K562 (cell line): ENCODE measurements at regions not wholly inside any gene's neighbourhood (a gene's known extent, or its start where the extent isn't known, plus 50 kb on each side); places are given as distances from the start of the nearest gene placed in this dataset.

ENCODE experiments used
- ATAC-seq: fragments of 200-7000 bp; cut with Tn5 transposase; 3 replicates; pipeline ENCODE4 v1.9.1; 2020; ENCODE audit warnings: moderate library complexity
- BruUV-seq: library from RNA; stranded (reverse); fragments of 400-500 nt; replicated peaks from 2 replicates; lab custom pipeline; 2021; lab: Mats Ljungman, UMichigan
- CTCF ChIA-PET: fragments of 300-600 bp; formaldehyde crosslinking; extraction: SDS; loops from one replicate; lab custom pipeline; 2021; ENCODE audit warnings: low intra/inter-chr PET ratio; lab: Yijun Ruan, JAX
- POLR2A ChIA-PET: fragments of 300-600, 350-650 bp; sonication (Branson Sonifier 250); formaldehyde crosslinking; extraction: SDS; loops from one replicate; lab custom pipeline; 2021; ENCODE audit warnings: antibody characterized with exemption, inconsistent platforms; lab: Yijun Ruan, JAX
- DNase-seq, 4 experiments: peaks; one replicate each; pipeline versions ENCODE4 v3.0.0 to v3.0.0-alpha.2; 2011 to 2018; ENCODE audit warnings: low spot score in 3 of 4, mixed read lengths in 3 of 4; ENCODE audit errors: extremely low read depth in 1 of 4
- FAIRE-seq: peaks from 2 replicates; lab custom pipeline; 2011; peaks lifted over from hg19 to GRCh38; lab: Jason Lieb, UNC
- H2AFZ ChIP-seq: 2 replicates; pipeline ENCODE4 v1.6.0; 2011; ENCODE audit warnings: low read depth, low read length, control low read depth, inconsistent platforms
- H3K27ac ChIP-seq: fragments of 200-600 bp; 3 replicates; pipeline ENCODE4 v1.8.0; 2011; ENCODE audit warnings: low read depth, mild to moderate bottlenecking, control low read depth, inconsistent platforms, low read length, moderate library complexity, mixed read lengths; ENCODE audit errors: extremely low read depth
- H3K27me3 ChIP-seq, 2 experiments: fragments of 300-600 bp in 1 of 2; 2 replicates in 1 of 2; 3 replicates in 1 of 2; pipeline versions ENCODE4 v1.6.0 to v1.8.0; 2011; ENCODE audit warnings: inconsistent platforms in 2 of 2, low read length in 2 of 2, mild to moderate bottlenecking in 1 of 2, mixed read lengths in 1 of 2, moderate library complexity in 1 of 2; ENCODE audit not compliant: control insufficient read depth in 2 of 2, insufficient read depth in 2 of 2
- H3K36me3 ChIP-seq: fragments of 300-600 bp; 3 replicates; pipeline ENCODE4 v1.8.0; 2011; ENCODE audit warnings: mild to moderate bottlenecking, low read length, inconsistent platforms; ENCODE audit not compliant: control insufficient read depth, insufficient read depth
- H3K4me1 ChIP-seq, 2 experiments: fragments of 200-600 bp in 1 of 2; replicated peaks in 1 of 2; 2 replicates in 1 of 2; 3 replicates in 1 of 2; pipeline versions ENCODE4 v1.5.1 to v1.8.0; 2011; ENCODE audit warnings: inconsistent platforms in 2 of 2, low read length in 2 of 2, mild to moderate bottlenecking in 1 of 2, mixed read lengths in 1 of 2, moderate library complexity in 1 of 2; ENCODE audit not compliant: control insufficient read depth in 2 of 2, insufficient read depth in 2 of 2
- H3K4me2 ChIP-seq: 2 replicates; pipeline ENCODE4 v1.6.1; 2011; ENCODE audit warnings: low read length, control low read depth, inconsistent platforms, mixed read lengths; ENCODE audit not compliant: insufficient read depth
- H3K4me3 ChIP-seq: fragments of 200-600 bp; sonication (generic), shearing (Covaris generic); 2 replicates; pipeline ENCODE4 v1.5.1; 2016; ENCODE audit warnings: control low read depth, inconsistent platforms
- H3K79me2 ChIP-seq: fragments of 200-600 bp; 3 replicates; pipeline ENCODE4 v1.8.0; 2011; ENCODE audit warnings: low read length, inconsistent platforms; ENCODE audit not compliant: control insufficient read depth, insufficient read depth
- H3K9ac ChIP-seq, 2 experiments: 2 replicates each; pipeline versions ENCODE4 v1.6.0 to v1.6.1; 2011; ENCODE audit warnings: low read depth in 2 of 2, low read length in 2 of 2, control low read depth in 1 of 2, inconsistent platforms in 1 of 2, mild to moderate bottlenecking in 1 of 2, mixed read lengths in 1 of 2; ENCODE audit not compliant: insufficient read depth in 1 of 2
- H3K9me1 ChIP-seq: one replicate; pipeline ENCODE4 v1.6.0; 2011; ENCODE audit warnings: inconsistent platforms, mild to moderate bottlenecking, low read length, moderate library complexity; ENCODE audit not compliant: control insufficient read depth, insufficient read depth
- H3K9me3 ChIP-seq: replicated peaks from 2 replicates; pipeline ENCODE4 v1.5.1; 2011; ENCODE audit warnings: low read depth, low read length, inconsistent platforms; ENCODE audit not compliant: control insufficient read depth, insufficient read depth
- H4K20me1 ChIP-seq: replicated peaks from 2 replicates; pipeline ENCODE4 v1.6.1; 2011; ENCODE audit warnings: low read length, inconsistent platforms, mixed read lengths; ENCODE audit not compliant: control insufficient read depth, insufficient read depth
- IRF9 ChIP-seq: fragments of 450-650 bp; IDR thresholded peaks from 2 replicates; pipeline ENCODE4 v1.6.1; 2016; ENCODE audit warnings: missing biosample characterization, missing genetic modification characterization
- KLF1 ChIP-seq: fragments of 450-650 bp; IDR thresholded peaks from 2 replicates; pipeline ENCODE4 v1.6.1; 2016; ENCODE audit warnings: missing genetic modification characterization, missing compliant biosample characterization
- KLF6 ChIP-seq: fragments of 250-450 bp; sonication (Bioruptor Pico); IDR thresholded peaks from 2 replicates; pipeline ENCODE4 v1.4.0; 2020; ENCODE audit warnings: mild to moderate bottlenecking, moderate library complexity, borderline replicate concordance
- NBN ChIP-seq: fragments of 450-650 bp; IDR thresholded peaks from 2 replicates; pipeline ENCODE4 v1.6.1; 2016; ENCODE audit warnings: low read depth, mild to moderate bottlenecking
- STAT5B ChIP-seq: fragments of 250-450 bp; sonication (Bioruptor Pico); IDR thresholded peaks from 2 replicates; pipeline ENCODE4 v1.8.0; 2021; ENCODE audit warnings: mild to moderate bottlenecking, inconsistent platforms
- ZC3H4 ChIP-seq: sonication (generic); formaldehyde crosslinking; IDR thresholded peaks from 2 replicates; pipeline ENCODE4 v1.9.0; 2021; ENCODE audit warnings: missing genetic modification reagents, borderline replicate concordance
- ZNF277 ChIP-seq: fragments of 250-450 bp; sonication (Bioruptor Pico); IDR thresholded peaks from 2 replicates; pipeline ENCODE4 v1.8.0; 2022; ENCODE audit warnings: inconsistent platforms, mild to moderate bottlenecking, moderate library complexity, borderline replicate concordance
- ZNF41 ChIP-seq: fragments of 250-450 bp; sonication (Bioruptor Pico); conservative IDR thresholded peaks from 2 replicates; pipeline ENCODE4 v1.4.0; 2020; ENCODE audit warnings: mild to moderate bottlenecking
- ZNF639 ChIP-seq, 2 experiments: fragments of 200-800 bp in 1 of 2; sonication (Bioruptor generic) in 1 of 2; sonication (generic) in 1 of 2; formaldehyde crosslinking in 1 of 2; IDR thresholded peaks in 1 of 2; conservative IDR thresholded peaks in 1 of 2; 2 replicates each; pipeline versions ENCODE4 v1.5.0 to v1.6.1; 2016 to 2020; ENCODE audit warnings: missing compliant biosample characterization in 1 of 2, missing genetic modification characterization in 1 of 2, missing genetic modification reagents in 1 of 2
- ZNF655 ChIP-seq: fragments of 250-450 bp; sonication (Bioruptor Pico); IDR thresholded peaks from 2 replicates; pipeline ENCODE4 v1.5.0; 2021
- WGBS: fragments of 100-300 bp; shearing (Covaris generic); methylation state at CpG from one replicate; pipeline ENCODE4 v1.1.6; 2016; ENCODE audit warnings: low coverage, mixed read lengths; ENCODE audit not compliant: insufficient coverage; ENCODE audit errors: missing lambda C conversion rate; 5-methylcytosine and 5-hydroxymethylcytosine counted together
- in situ Hi-C: fragments of 300-500 bp; cut with MboI; formaldehyde crosslinking; loops from 4 replicates; pipeline ENCODE4 v1.15.0; 2018; ENCODE audit warnings: inconsistent platforms, mixed read lengths
- intact Hi-C: fragments of 100-400 bp; cut with micrococcal nuclease; formaldehyde crosslinking; loops from 2 replicates; pipeline ENCODE4 v1.14.2; 2022

GRCh38 chr11:130604606-130605005, 156.2 kb downstream of the ADAMTS15 start (continued):
- TF ChIP-seq ZNF277 (CRISPR knock-in tag) (no peak), KLF6 (CRISPR knock-in tag) (no peak), ZC3H4 (no peak), STAT5B (CRISPR knock-in tag) (no peak), IRF9 (no peak), ZNF639 (CRISPR knock-in tag; conservative IDR thresholded peaks at IDR 0.05 in 1 of 2, IDR thresholded peaks at IDR 0.05 in 1 of 2) (no peak)
- TF ChIP-seq, all 486 proteins: peak for 0

- H3K9ac ChIP-seq = no peak overlapping the region
- DNase-seq (no peak), ATAC-seq (no peak), FAIRE-seq (no peak)
- no peaks in the 10 kb centered on the region for H3K4me1 ChIP-seq
- H3K9me3 ChIP-seq = no peaks in the 10 kb centered on the region
- no peak overlapping the region for H3K4me2 ChIP-seq
- 0% methylated on average over 4 of the region's 4 CpGs for WGBS
- H3K9me1 ChIP-seq = no peaks in the 10 kb centered on the region
- CTCF ChIA-PET = no interaction called here
- H3K36me3 ChIP-seq = no peaks in the 10 kb centered on the region
- no peaks in the 10 kb centered on the region for H3K79me2 ChIP-seq
- no peak overlapping the region for H3K27ac ChIP-seq
- peaks cover 0 to 21% of the 10 kb centered on the region in 2 experiments; a peak in 2 of 5 replicates for H3K27me3 ChIP-seq
- no peak overlapping the region for H3K4me3 ChIP-seq
- intact Hi-C loops (no loop called here), in situ Hi-C loops (no loop called here)
- no peaks in the 10 kb centered on the region; the same call in 1 of the 2 replicates for H4K20me1 ChIP-seq
- no peak overlapping the region for H2AFZ ChIP-seq
- BruUV-seq = no TSS peak
- no peak for TF ChIP-seq NBN
- TF ChIP-seq ZNF655 (CRISPR knock-in tag) = no peak
- TF ChIP-seq KLF1 (tag) = no peak
- no peak for TF ChIP-seq ZNF41 (CRISPR knock-in tag)
- POLR2A ChIA-PET = interaction anchor here (0.6 kb wide), 1 partner anchor 218 kb away, joined by 3 read pairs; no protein-coding TSS in a partner anchor
Observed at GRCh38 chr11:130606178-130606577, 157.7 kb downstream of the ADAMTS15 start.
